LoVo (cell line): ENCODE measurements at regions not wholly inside any gene's neighbourhood (a gene's known extent, or its start where the extent isn't known, plus 50 kb on each side); places are given as distances from the start of the nearest gene placed in this dataset.

ENCODE experiments used
- DNase-seq: peaks from one replicate; pipeline ENCODE4 v3.0.0-alpha.2; 2016; ENCODE audit warnings: low spot score

- DNase-seq: no peak
Observed at GRCh38 chr16:55271945-55272513, 52.0 kb upstream of the IRX6 start.

- no peak for DNase-seq
Observed at GRCh38 chr16:55272744-55273143, 51.3 kb upstream of the IRX6 start.

GRCh38 chr16:55273356-55273755 is 50.6 kb upstream of the IRX6 start:
- no peak for DNase-seq

GRCh38 chr16:55273959-55274358 is 50.0 kb upstream of the IRX6 start:
- DNase-seq: no peak
